IMR-90 (cell line): ENCODE measurements at regions not wholly inside any gene's neighbourhood (a gene's known extent, or its start where the extent isn't known, plus 50 kb on each side); places are given as distances from the start of the nearest gene placed in this dataset.

Experiments used
- TF ChIP-seq, protein P1 (sequence below): conservative IDR thresholded peaks from 2 replicates; pipeline ENCODE4 v1.5.1; 2012; ENCODE audit warnings: mild to moderate bottlenecking, low read depth, low read length, improper control_type of control experiment
- TF ChIP-seq, protein P2 (sequence below): fragments of 150-350 bp; IDR thresholded peaks from 2 replicates; pipeline ENCODE4 v1.6.1; 2016; ENCODE audit warnings: low read depth, mild to moderate bottlenecking, low read length, moderate library complexity, borderline replicate concordance

DNA sequence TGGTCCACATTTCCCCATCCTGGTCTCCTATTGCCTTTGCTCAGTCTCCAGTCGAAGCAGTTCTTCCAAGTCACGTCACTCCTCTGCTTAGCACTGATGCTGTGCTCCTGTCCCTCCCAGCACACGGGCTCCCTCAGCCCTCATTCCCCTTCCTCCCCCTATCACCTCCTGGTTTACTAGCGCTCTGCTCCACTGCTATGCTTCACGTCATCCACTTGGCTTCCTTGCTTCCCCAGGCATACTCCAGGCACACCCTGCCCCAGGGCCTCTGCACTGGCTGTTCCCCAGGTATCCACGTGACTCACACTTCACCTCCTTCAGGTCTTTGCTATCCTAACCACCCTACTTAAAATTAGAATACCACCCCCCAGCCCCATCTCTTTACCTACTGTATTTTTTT lies 269.3 kb downstream of the GLI2 start:
- TF ChIP-seq, protein P1, sequence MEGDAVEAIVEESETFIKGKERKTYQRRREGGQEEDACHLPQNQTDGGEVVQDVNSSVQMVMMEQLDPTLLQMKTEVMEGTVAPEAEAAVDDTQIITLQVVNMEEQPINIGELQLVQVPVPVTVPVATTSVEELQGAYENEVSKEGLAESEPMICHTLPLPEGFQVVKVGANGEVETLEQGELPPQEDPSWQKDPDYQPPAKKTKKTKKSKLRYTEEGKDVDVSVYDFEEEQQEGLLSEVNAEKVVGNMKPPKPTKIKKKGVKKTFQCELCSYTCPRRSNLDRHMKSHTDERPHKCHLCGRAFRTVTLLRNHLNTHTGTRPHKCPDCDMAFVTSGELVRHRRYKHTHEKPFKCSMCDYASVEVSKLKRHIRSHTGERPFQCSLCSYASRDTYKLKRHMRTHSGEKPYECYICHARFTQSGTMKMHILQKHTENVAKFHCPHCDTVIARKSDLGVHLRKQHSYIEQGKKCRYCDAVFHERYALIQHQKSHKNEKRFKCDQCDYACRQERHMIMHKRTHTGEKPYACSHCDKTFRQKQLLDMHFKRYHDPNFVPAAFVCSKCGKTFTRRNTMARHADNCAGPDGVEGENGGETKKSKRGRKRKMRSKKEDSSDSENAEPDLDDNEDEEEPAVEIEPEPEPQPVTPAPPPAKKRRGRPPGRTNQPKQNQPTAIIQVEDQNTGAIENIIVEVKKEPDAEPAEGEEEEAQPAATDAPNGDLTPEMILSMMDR: no peak
- TF ChIP-seq, protein P2, sequence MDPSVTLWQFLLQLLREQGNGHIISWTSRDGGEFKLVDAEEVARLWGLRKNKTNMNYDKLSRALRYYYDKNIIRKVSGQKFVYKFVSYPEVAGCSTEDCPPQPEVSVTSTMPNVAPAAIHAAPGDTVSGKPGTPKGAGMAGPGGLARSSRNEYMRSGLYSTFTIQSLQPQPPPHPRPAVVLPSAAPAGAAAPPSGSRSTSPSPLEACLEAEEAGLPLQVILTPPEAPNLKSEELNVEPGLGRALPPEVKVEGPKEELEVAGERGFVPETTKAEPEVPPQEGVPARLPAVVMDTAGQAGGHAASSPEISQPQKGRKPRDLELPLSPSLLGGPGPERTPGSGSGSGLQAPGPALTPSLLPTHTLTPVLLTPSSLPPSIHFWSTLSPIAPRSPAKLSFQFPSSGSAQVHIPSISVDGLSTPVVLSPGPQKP: no peak
